ENCODE measurements at regions not wholly inside any gene's neighbourhood (a gene's known extent, or its start where the extent isn't known, plus 50 kb on each side); places are given as distances from the start of the nearest gene placed in this dataset.

GRCh38 chr11:130814440-130815096, 101.7 kb downstream of the SNX19 start:
- DNase-seq: no peak

DNA sequence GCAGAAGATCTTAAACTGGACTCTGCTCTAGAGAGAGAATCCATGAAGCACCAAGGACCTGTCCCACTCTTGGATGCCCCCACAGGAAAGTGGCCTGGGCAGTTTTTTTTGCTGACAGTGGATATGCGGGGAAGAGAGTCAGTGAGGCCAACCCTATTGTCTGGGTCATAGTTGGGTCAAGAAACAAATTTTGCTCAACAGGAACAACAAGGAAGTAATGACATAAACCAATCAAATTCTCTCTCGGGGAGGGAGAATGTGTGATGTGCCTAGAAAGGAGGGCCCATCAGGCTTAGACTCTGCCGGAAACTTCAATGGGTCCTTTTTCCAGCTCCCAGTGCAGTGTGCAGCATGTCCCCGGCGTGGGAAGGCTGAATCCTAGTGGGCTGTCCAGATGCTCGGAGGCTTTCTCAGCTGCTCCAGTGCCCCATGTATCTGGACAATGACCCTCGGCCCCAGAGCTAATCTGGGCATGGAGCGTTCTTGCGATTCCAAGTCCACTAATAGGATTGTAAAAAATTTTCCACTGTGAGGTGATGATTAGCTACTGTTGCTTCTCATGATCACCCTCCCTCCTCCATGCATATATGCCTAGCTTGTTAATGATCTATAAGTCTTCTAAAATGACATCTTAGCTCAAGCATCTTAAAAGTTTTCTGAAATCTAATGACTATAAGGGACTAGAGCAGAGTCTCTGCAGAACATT, 101.0 kb downstream of the SNX19 start:
- no peak for DNase-seq

DNA sequence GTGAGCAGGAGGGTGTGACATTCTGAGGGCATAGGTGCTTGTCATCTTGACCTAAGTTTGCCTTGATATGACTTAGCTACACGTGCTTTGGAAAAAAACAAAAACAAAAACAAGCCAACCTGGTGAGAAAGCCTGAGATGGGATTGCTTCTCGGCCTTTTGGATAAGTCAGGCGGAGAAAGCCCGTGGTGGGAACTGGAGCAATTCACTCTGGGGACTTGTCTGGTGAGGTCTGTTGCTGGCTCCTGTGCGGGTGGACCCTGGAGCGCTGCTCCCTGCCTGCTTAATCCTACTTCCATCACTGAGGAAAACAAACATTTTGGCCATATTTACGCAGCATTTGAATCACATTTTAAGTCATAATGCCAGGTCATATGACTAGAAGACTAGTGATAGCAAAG, 100.3 kb downstream of the SNX19 start:
- DNase-seq: no peak

DNA sequence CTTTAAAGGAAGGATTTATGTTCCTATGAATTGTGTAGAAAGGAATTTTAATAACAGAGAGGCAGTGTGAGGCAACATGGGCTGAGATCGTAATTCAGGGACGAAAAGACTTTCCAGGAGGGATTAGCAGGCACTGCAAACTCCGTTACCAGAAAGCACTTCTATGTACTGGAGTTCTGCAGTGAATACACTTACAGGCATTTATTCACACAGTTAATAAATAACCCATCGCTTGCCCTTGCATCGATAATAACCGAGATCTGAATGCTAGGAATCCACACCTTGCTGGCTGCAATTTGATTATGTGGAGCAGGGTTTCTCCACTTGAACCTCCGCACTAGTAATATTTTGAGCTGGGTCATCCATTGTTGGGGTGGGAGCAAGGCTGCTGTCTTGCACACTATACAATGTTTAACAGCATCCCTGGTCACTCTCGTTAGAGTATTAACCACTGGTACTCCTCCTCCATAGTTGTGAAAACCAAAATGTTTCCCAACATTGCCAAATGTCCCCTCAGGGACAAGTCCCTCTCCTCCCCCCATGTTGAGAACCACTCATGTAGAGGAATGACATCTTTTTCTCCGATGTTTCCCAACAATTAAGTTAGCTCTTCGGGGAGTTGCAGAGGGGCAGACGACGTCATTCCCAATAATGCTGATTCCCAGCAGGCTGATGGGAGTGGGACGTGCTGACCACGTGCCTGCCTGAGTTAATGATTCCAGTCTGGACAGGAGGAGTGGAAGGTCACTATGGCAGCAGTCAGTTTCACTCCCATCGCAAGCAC, 99.5 kb downstream of the SNX19 start:
- DNase-seq: no peak

- DNase-seq: no peak
Observed at GRCh38 chr11:130817330-130817944, 98.8 kb downstream of the SNX19 start.

DNA sequence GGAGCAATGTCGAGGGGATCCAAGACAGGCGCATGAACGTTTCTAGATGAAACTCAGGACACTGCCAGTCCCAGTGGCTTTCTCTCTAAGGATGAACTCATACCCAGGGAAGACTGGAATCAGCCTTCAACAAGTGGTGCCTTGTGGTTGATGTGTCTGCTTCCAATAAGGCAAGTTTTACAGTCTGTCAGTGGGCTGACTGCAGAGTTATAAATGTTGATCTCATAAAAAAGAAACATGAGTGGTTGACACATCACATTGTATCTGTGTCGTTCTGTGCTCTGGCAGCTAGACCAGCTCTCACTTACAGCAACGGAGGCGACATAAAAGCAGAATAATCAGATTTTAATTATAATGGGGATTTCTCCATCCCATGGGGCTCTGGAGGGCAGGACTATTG, 96.7 kb downstream of the SNX19 start:
- DNase-seq: no peak
